ENCODE measurements at regions not wholly inside any gene's neighbourhood (a gene's known extent, or its start where the extent isn't known, plus 50 kb on each side); places are given as distances from the start of the nearest gene placed in this dataset.
A peak's percentile ranks its signal among the peaks of the same experiment; 100 is the strongest.

GRCh38 chr2:11912980-11913379 is 166.5 kb downstream of the LPIN1 start:
- Histone ChIP-seq H3K79me2 (ENCODE audit: low read depth) (no peaks in the 10 kb centered on the region), H3F3A (ENCODE audit: insufficient read depth, low read depth) (no peaks in the 10 kb centered on the region; the same call in 1 of the 2 replicates), H3K27ac (no peak overlapping the region), H3K4me2 (no peak overlapping the region), H3K9me2 (ENCODE audit: insufficient read depth) (no peaks in the 10 kb centered on the region), H3K4me1 (replicated peaks; ENCODE audit: insufficient read depth) (no peaks in the 10 kb centered on the region), H3K27me3 (ENCODE audit: insufficient read depth, low read depth) (no peaks in the 10 kb centered on the region), H3K4me3 (no peak overlapping the region), H3K9me3 (ENCODE audit: insufficient read depth, low read depth) (no peaks in the 10 kb centered on the region; the same call in 1 of the 2 replicates), H2AFZ (no peak overlapping the region), H3K36me3 (ENCODE audit: low read depth) (no peaks in the 10 kb centered on the region), H4K20me1 (ENCODE audit: insufficient read depth) (no peaks in the 10 kb centered on the region)
- BruUV-seq (replicated peaks): no TSS peak
- TF ChIP-seq CTCF (conservative IDR thresholded peaks at IDR 0.05) (no peak), EZH2 (IDR thresholded peaks at IDR 0.05; ENCODE audit: low read depth) (no peak)
- POLR2A ChIA-PET (ENCODE audit: unreplicated experiment): no interaction called here
- DNase-seq: no peak
- intact Hi-C loops (cut with micrococcal nuclease; ENCODE audit: unreplicated experiment): no loop called here
- CTCF ChIA-PET: no interaction called here

GRCh38 chr2:11914455-11914854 is 168.0 kb downstream of the LPIN1 start:
- DNase-seq: peak in 1 of 2 experiments; percentile 60
- no peaks in the 10 kb centered on the region; the same call in 1 of the 2 replicates for H3F3A ChIP-seq (ENCODE audit: insufficient read depth, low read depth)
- no peaks in the 10 kb centered on the region for H3K4me1 ChIP-seq (replicated peaks; ENCODE audit: insufficient read depth)
- H3K27ac ChIP-seq: no peak overlapping the region
- no peaks in the 10 kb centered on the region for H3K79me2 ChIP-seq (ENCODE audit: low read depth)
- no peak overlapping the region for H3K4me2 ChIP-seq
- TF ChIP-seq EZH2 (IDR thresholded peaks at IDR 0.05; ENCODE audit: low read depth) (no peak), CTCF (conservative IDR thresholded peaks at IDR 0.05) (no peak)
- H4K20me1 ChIP-seq (ENCODE audit: insufficient read depth): no peaks in the 10 kb centered on the region
- H3K4me3 ChIP-seq: no peak overlapping the region
- BruUV-seq (replicated peaks): no TSS peak
- H3K27me3 ChIP-seq (ENCODE audit: insufficient read depth, low read depth): no peaks in the 10 kb centered on the region
- no peaks in the 10 kb centered on the region for H3K9me2 ChIP-seq (ENCODE audit: insufficient read depth)
- H2AFZ ChIP-seq: no peak overlapping the region
- CTCF ChIA-PET: no interaction called here
- H3K36me3 ChIP-seq (ENCODE audit: low read depth): no peaks in the 10 kb centered on the region
- intact Hi-C loops (cut with micrococcal nuclease; ENCODE audit: unreplicated experiment): no loop called here
- H3K9me3 ChIP-seq (ENCODE audit: insufficient read depth, low read depth): no peaks in the 10 kb centered on the region; the same call in 1 of the 2 replicates
- POLR2A ChIA-PET (ENCODE audit: unreplicated experiment): no interaction called here

- intact Hi-C loops (cut with micrococcal nuclease; ENCODE audit: unreplicated experiment): no loop called here
- H4K20me1 ChIP-seq (ENCODE audit: insufficient read depth): no peaks in the 10 kb centered on the region
- BruUV-seq (replicated peaks): no TSS peak
- no peaks in the 10 kb centered on the region for H3K27me3 ChIP-seq (ENCODE audit: insufficient read depth, low read depth)
- no peaks in the 10 kb centered on the region for H3K4me1 ChIP-seq (replicated peaks; ENCODE audit: insufficient read depth)
- H3K79me2 ChIP-seq (ENCODE audit: low read depth): no peaks in the 10 kb centered on the region
- H3K9me2 ChIP-seq (ENCODE audit: insufficient read depth): no peaks in the 10 kb centered on the region
- H3F3A ChIP-seq (ENCODE audit: insufficient read depth, low read depth): no peaks in the 10 kb centered on the region; the same call in 1 of the 2 replicates
- no peak for DNase-seq
- H2AFZ ChIP-seq: no peak overlapping the region
- CTCF ChIA-PET: no interaction called here
- TF ChIP-seq CTCF (conservative IDR thresholded peaks at IDR 0.05) (no peak), EZH2 (IDR thresholded peaks at IDR 0.05; ENCODE audit: low read depth) (no peak)
- no peak overlapping the region for H3K4me2 ChIP-seq
- no peak overlapping the region for H3K27ac ChIP-seq
- H3K9me3 ChIP-seq (ENCODE audit: insufficient read depth, low read depth): no peaks in the 10 kb centered on the region; the same call in 1 of the 2 replicates
- POLR2A ChIA-PET (ENCODE audit: unreplicated experiment): no interaction called here
- no peak overlapping the region for H3K4me3 ChIP-seq
- no peaks in the 10 kb centered on the region for H3K36me3 ChIP-seq (ENCODE audit: low read depth)
Measured at GRCh38 chr2:11915650-11916049, 169.2 kb downstream of the LPIN1 start.
